Ishikawa (cell line): ENCODE measurements at regions not wholly inside any gene's neighbourhood (a gene's known extent, or its start where the extent isn't known, plus 50 kb on each side); places are given as distances from the start of the nearest gene placed in this dataset.

Source experiments
- EGR1 ChIP-seq: IDR thresholded peaks from 2 replicates; pipeline ENCODE4 v1.6.1; 2012
- EP300 ChIP-seq: IDR thresholded peaks from 2 replicates; pipeline ENCODE4 v1.6.1; 2012; ENCODE audit warnings: borderline replicate concordance
- NFIC ChIP-seq: IDR thresholded peaks from 2 replicates; pipeline ENCODE4 v1.6.1; 2012
- RAD21 ChIP-seq: IDR thresholded peaks from 2 replicates; pipeline ENCODE4 v1.6.1; 2012; ENCODE audit warnings: low read depth
- TAF1 ChIP-seq: IDR thresholded peaks from 2 replicates; pipeline ENCODE4 v1.6.1; 2012; ENCODE audit warnings: low read depth, mild to moderate bottlenecking
- TCF12 ChIP-seq: IDR thresholded peaks from 2 replicates; pipeline ENCODE4 v1.6.1; 2012; ENCODE audit warnings: low read depth
- YY1 ChIP-seq: IDR thresholded peaks from 2 replicates; pipeline ENCODE4 v1.6.1; 2012; ENCODE audit warnings: low read depth

DNA sequence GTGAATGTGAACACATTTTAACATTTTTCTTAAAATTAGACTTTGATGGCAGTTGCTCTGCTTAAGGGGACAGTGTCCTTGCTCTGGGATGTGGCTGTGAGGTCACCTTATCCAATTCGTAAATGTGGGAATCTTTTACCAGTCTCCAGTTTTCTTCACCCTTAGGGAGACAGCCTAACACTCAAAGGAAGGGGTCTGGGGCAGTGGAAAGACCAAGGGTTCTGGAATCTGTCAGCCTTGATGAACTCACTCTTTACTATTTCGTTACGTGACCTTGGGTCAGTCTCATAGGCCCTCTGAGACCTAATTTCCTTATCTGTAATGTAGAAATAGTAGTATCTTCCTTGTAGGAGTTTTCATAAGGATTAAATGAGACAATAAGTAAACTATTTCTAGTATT, 245.6 kb upstream of the ATP2B1 start:
- TF ChIP-seq TCF12 (no peak), EGR1 (no peak), NFIC (no peak), TAF1 (no peak), RAD21 (no peak), YY1 (no peak), EP300 (no peak)
